Sigmoid colon (tissue), 6 donors: ENCODE measurements at regions not wholly inside any gene's neighbourhood (a gene's known extent, or its start where the extent isn't known, plus 50 kb on each side); places are given as distances from the start of the nearest gene placed in this dataset.

ENCODE experiments used
- DNase-seq: peaks from one replicate; pipeline ENCODE4 v3.0.0-alpha.2; 2019
- H3K27ac ChIP-seq, 4 donors: fragments of 200-600 bp; sonication (generic); one replicate each; pipeline ENCODE4 v1.5.1; 2016 to 2019; ENCODE audit warnings: mild to moderate bottlenecking in 1 of 4
- H3K27me3 ChIP-seq, 3 donors: fragments of 200-600 bp; sonication (generic); one replicate each; pipeline ENCODE4 v1.5.1; 2019; ENCODE audit warnings: mild to moderate bottlenecking in 1 of 3
- H3K36me3 ChIP-seq, 4 donors: fragments of 200-600 bp; sonication (generic); one replicate each; pipeline ENCODE4 v1.5.1; 2016 to 2019
- H3K4me1 ChIP-seq, 4 donors: fragments of 200-600 bp; sonication (generic); one replicate each; pipeline ENCODE4 v1.5.1; 2017 to 2019
- H3K4me3 ChIP-seq, 4 donors: fragments of 200-600 bp; sonication (generic); one replicate each; pipeline ENCODE4 v1.5.1; 2017 to 2019; ENCODE audit warnings: mild to moderate bottlenecking in 2 of 4, moderate library complexity in 1 of 4
- H3K9me3 ChIP-seq, 4 donors: fragments of 200-600 bp in 3 of 4; sonication (generic) in 3 of 4; one replicate each; pipeline versions ENCODE4 v1.5.1 to v1.6.1; 2013 to 2019
- CTCF ChIP-seq, 4 experiments: fragments of 450-650 bp in 3 of 4; fragments of 200-600 bp in 1 of 4; IDR thresholded peaks; one replicate each; pipeline ENCODE4 v1.5.1; 2016 to 2019; ENCODE audit warnings: antibody characterized with exemption in 4 of 4, mild to moderate bottlenecking in 3 of 4, moderate library complexity in 2 of 4
- EP300 ChIP-seq, 4 donors: sonication (generic); formaldehyde crosslinking; IDR thresholded peaks; one replicate each; pipeline ENCODE4 v1.6.1; 2017; ENCODE audit warnings: antibody characterized with exemption in 4 of 4
- POLR2A ChIP-seq, 2 donors: fragments of 450-650 bp; IDR thresholded peaks; one replicate each; pipeline ENCODE4 v1.6.1; 2016; ENCODE audit warnings: antibody characterized with exemption in 2 of 2, mild to moderate bottlenecking in 2 of 2, moderate library complexity in 2 of 2
- POLR2AphosphoS5 ChIP-seq, 4 donors: sonication (generic); formaldehyde crosslinking; IDR thresholded peaks; one replicate each; pipeline ENCODE4 v1.6.1; 2017; ENCODE audit warnings: antibody characterized with exemption in 4 of 4
- WGBS, 2 donors: extraction: QIAGEN DNeasy Blood & Tissue Kit; methylation state at CpG; one replicate each; pipeline ENCODE4 v1.1.7; 2013; 5-methylcytosine and 5-hydroxymethylcytosine counted together
- intact Hi-C: fragments of 100-400 bp; cut with DNase I; formaldehyde crosslinking; loops from one replicate; pipeline ENCODE4 v1.15.1; 2023
- donor health status: healthy with polysubstance abuse.
- donor health status: healthy.

- H3K27ac ChIP-seq: no peak overlapping the region
- DNase-seq: no peak
- intact Hi-C loops: no loop called here
- no peak overlapping the region for H3K4me3 ChIP-seq
- H3K36me3 ChIP-seq: no peaks in the 10 kb centered on the region
- peaks cover 0 to 20% (median 14%) of the 10 kb centered on the region in 4 donors for H3K4me1 ChIP-seq
- H3K27me3 ChIP-seq: no peaks in the 10 kb centered on the region
- no peak for TF ChIP-seq CTCF (IDR thresholded peaks at IDR 0.05)
- no peak for TF ChIP-seq POLR2AphosphoS5 (IDR thresholded peaks at IDR 0.05)
- TF ChIP-seq EP300 (IDR thresholded peaks at IDR 0.05): no peak
- TF ChIP-seq POLR2A (IDR thresholded peaks at IDR 0.05): no peak
- H3K9me3 ChIP-seq: no peaks in the 10 kb centered on the region
These were observed 235.1 kb upstream of the CPEB2 start for GRCh38 chr4:14767142-14767541.

- intact Hi-C loops: no loop called here
- no peak for TF ChIP-seq CTCF (IDR thresholded peaks at IDR 0.05)
- TF ChIP-seq POLR2A (IDR thresholded peaks at IDR 0.05): no peak
- TF ChIP-seq EP300 (IDR thresholded peaks at IDR 0.05): no peak
- no peak for TF ChIP-seq POLR2AphosphoS5 (IDR thresholded peaks at IDR 0.05)
- H3K4me3 ChIP-seq: no peak overlapping the region
These were observed 233.8 kb upstream of the CPEB2 start for GRCh38 chr4:14768449-14768848.

GRCh38 chr4:14769993-14770392 lies 232.3 kb upstream of the CPEB2 start:
- H3K27ac ChIP-seq: peak overlapping the region in 3 of 4 donors; percentile 21 to 33 (median 27)
- intact Hi-C loops: loop anchor here (5.0 kb wide), 1 partner anchor 62 kb away; no protein-coding TSS in a partner anchor
- H3K9me3 ChIP-seq: peaks cover 0 to 3% (median 0%) of the 10 kb centered on the region in 4 donors
- no peak for TF ChIP-seq EP300 (IDR thresholded peaks at IDR 0.05)
- no peak for TF ChIP-seq CTCF (IDR thresholded peaks at IDR 0.05)
- TF ChIP-seq POLR2AphosphoS5 (IDR thresholded peaks at IDR 0.05): no peak
- no peak for TF ChIP-seq POLR2A (IDR thresholded peaks at IDR 0.05)
- H3K4me3 ChIP-seq: no peak overlapping the region
- no peaks in the 10 kb centered on the region for H3K36me3 ChIP-seq
- WGBS, 2 donors: 23 to 56% methylated on average over 1 of the region's 1 CpG
- peaks cover 0 to 20% (median 14%) of the 10 kb centered on the region in 4 donors for H3K4me1 ChIP-seq
- no peaks in the 10 kb centered on the region for H3K27me3 ChIP-seq
- no peak for DNase-seq

More at GRCh38 chr4:14768449-14768848, 233.8 kb upstream of the CPEB2 start:
- Histone ChIP-seq H3K36me3 (no peaks in the 10 kb centered on the region), H3K27me3 (no peaks in the 10 kb centered on the region), H3K27ac (no peak overlapping the region), H3K4me1 (peaks cover 0 to 20% (median 14%) of the 10 kb centered on the region in 4 donors), H3K9me3 (peaks cover 0 to 2% (median 0%) of the 10 kb centered on the region in 4 donors)
- no peak for DNase-seq

- TF ChIP-seq EP300 (IDR thresholded peaks at IDR 0.05): no peak
- no peak for TF ChIP-seq POLR2AphosphoS5 (IDR thresholded peaks at IDR 0.05)
- no peak for TF ChIP-seq CTCF (IDR thresholded peaks at IDR 0.05)
- TF ChIP-seq POLR2A (IDR thresholded peaks at IDR 0.05): no peak
- Histone ChIP-seq H3K4me3 (no peak overlapping the region), H3K36me3 (no peaks in the 10 kb centered on the region), H3K9me3 (peaks cover 0 to 3% (median 0%) of the 10 kb centered on the region in 4 donors), H3K27me3 (no peaks in the 10 kb centered on the region), H3K4me1 (peaks cover 0 to 20% (median 14%) of the 10 kb centered on the region in 4 donors), H3K27ac (no peak overlapping the region)
- intact Hi-C loops: loop anchor here (5.0 kb wide), 1 partner anchor 61 kb away; no protein-coding TSS in a partner anchor
- DNase-seq: no peak
- WGBS, 2 donors: 76 to 89% methylated on average over 2 of the region's 2 CpGs
These were observed 231.2 kb upstream of the CPEB2 start for GRCh38 chr4:14771094-14771493.
